Germinal center (tissue), 1 donor: ENCODE measurements at regions not wholly inside any gene's neighbourhood (a gene's known extent, or its start where the extent isn't known, plus 50 kb on each side); places are given as distances from the start of the nearest gene placed in this dataset.

Experiments used
- DNase-seq: peaks from one replicate; pipeline ENCODE4 v3.0.0; 2012; ENCODE audit warnings: mixed read lengths, low spot score

DNA sequence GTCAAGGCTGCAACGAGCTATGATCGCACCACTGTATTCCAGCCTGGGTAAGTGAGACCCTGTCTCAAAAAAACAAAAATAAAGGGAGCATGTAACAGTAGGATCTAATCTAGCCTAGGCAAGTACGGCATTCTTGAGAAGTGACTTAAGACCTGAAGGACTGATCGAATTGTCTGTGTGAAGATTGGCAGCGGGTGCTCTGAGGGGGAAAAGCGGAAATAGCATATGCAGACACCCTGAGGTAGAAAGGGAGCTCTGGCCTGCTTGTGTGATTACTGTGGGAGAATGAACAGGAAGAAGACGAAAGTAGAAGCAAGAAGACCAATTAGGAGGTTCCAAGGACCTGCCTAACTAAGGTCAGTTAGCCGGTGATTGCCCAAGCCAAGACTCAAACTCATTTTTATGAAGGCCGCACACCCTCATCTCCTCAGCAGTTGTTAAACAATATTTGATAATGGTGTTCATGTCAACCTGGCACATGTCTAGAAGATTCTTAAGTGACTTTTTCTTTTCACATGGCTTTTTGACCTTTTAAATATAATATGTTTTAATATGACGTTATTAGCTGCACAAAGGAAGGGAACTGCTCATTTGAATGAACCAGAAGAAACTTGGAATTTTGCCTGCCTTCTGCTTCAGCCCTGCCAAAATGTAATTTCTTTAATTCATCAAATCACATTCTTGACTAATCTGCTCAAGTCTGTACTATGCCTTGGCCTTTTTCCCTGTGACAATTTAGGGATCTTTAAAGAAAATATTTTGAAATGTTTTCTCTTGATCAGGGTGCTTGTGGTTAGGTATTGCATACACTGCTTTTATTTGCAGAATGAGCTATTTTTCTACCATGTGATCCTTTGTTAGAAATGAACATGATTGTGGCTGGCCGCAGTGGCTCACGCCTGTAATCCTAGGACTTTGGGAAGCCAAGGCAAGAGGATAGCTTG lies 289.2 kb upstream of the DMRT1 start:
- DNase-seq, result no peak

GRCh38 chr9:555493-555892 lies 286.0 kb upstream of the DMRT1 start:
- no peak for DNase-seq

- DNase-seq, result no peak
Observed at GRCh38 chr9:556199-556598, 285.3 kb upstream of the DMRT1 start.

GRCh38 chr9:556675-557074 lies 284.8 kb upstream of the DMRT1 start:
- no peak for DNase-seq

DNA sequence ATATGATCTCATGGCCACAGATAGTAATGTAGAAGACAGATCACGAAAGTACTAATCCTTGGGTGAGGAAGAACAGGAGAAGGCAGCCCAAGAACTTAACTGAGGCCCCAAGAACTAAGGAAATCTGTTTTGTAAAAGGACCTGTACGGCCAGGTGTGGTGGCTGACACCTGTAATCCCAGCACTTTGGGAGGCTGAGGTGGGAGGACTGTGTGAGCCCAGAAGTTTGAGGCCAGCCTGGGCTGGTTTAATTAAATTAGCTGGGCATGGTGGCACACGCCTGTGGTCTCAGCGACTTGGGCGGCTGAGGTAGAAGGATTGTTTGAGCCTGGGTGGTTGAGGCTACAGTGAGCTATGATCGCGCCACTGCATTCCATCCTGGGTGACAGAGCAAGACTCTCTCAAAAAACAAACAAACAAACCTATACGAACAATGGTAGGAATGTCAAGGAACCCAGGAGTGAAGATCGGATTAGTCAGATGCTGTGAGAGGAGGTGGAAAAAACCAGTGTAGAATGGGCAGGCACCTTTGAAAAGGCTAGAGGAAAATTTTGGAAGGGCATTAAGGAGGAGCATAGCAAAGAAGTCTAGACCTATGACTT lies 283.8 kb upstream of the DMRT1 start:
- no peak for DNase-seq

DNA sequence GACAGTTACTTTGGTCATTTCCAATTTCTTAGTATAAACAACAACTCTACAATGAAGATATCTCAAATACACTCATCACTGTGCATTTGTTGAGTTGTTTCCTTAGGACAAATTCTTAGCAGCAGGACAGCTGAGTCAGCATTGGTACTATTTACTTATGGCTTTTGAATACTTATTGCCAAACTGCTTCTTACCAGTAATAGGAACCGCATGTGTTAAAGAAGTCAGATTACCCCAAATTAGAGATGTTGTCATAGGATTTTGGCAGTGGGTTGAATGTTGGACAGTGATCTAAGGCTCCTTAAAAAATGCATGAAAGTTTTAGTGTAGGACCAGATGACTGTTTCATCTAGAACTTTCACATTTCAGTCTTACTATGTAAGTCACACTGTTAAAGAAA lies 280.1 kb upstream of the DMRT1 start:
- no peak for DNase-seq

DNA sequence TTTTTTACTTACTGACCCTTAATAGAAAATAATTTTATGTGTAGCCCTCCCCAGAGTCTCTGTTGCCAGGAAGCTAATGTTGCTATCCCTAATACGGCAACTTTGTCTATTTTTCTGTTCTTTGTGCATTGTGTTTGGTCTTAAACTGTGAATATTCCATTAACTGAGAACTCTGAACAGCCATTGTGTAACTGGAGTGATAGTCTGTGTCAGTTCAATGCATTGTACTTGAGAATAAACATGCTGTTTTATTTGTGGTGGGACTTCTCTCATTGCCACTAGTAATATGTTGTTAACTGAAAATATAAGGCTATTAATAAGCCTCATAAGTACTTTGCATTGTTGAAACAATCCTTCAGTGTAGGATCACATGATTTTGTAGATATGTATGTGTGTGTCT lies 278.3 kb upstream of the DMRT1 start:
- no peak for DNase-seq

GRCh38 chr9:565528-565927 lies 276.0 kb upstream of the DMRT1 start:
- peak; percentile 63 for DNase-seq

DNA sequence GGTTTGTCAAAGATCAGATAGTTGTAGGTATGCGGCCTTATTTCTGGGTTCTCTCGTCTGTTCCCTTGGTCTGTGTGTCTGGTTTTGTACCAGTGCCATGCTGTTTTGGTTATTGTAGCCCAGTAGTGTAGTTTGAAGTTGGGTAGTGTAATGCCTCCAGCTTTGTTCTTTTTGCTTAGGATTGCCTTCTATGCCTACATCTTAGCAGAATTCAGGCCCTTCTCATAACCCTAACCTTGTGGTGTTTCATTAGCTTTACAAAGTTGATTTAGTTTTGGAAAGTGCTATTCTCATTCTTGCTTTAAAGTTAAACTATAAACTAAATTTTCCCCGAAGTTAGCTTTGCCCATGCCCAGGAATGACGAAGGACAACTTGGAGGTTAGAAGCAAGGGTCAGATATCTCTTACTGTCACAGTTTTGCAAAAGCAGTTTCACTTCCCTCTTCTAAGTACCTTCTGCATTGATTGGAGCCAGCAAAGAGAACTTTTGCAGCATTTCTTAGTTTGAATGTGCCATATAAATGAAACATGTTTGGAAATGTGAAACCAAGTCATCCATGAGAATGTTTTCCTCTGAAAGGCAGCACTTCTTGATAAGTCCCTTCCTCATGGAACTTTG lies 274.3 kb upstream of the DMRT1 start:
- no peak for DNase-seq

GRCh38 chr9:567747-568305 lies 273.7 kb upstream of the DMRT1 start:
- DNase-seq, result no peak

- no peak for DNase-seq
Observed at GRCh38 chr9:569296-569695, 272.2 kb upstream of the DMRT1 start.

DNA sequence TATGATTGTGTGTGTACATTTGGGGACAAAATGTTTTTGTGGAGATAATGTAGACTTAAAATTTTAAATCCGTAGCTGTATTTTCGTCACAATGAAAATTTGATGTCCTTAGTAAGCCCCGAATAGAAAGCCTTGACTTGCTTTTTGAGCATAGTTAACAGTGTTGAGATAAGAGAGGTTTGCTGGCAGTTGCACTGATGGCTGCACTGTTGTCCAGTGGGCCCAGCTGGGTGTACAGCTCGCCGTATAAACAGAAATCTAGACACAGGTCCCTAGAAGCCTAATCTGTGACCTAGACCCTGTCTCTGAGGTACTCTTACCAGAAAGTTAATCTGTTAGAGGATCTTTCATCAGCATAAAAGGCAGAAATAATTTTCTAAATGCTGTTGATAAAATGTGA lies 271.3 kb upstream of the DMRT1 start:
- no peak for DNase-seq

DNA sequence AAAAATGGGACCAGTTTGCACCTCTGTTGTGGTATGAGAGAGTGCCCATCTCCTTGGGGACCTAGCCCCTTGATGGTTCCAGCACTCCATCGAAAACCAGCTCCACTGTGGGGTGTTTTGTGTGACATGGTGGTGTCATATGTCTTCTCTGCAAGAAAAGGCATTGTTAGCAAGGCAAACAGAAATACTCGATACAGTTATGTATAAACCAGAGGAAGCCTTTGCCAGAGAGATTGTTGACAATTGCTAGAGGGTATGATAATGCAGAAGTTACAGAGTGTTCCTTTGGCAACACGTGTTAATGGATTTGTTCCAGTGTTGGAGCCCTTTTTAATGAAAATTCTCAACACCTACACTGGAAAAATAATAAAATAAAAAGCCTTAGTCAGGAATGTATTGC lies 270.4 kb upstream of the DMRT1 start:
- no peak for DNase-seq

DNA sequence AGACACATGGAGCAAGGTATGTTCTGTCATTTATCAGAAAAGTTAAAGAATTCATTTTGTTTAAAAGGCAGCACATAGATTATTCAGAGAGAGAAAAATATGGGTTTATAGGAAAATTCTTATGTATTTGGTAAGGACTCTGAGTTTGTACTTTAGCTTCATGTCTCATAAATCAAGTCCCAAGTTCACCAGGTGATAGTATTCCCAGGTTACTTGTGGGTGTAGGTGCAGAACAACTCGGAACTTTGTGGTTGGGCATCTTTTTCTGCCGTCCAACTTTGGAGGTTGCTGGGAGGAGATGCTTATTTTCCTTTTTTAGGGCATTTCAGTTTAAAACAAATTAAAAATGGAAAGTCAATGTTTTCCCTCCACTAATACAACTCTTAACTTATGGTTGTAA lies 269.8 kb upstream of the DMRT1 start:
- DNase-seq, result no peak

GRCh38 chr9:573691-574410 lies 267.6 kb upstream of the DMRT1 start:
- no peak for DNase-seq

GRCh38 chr9:575139-575538 lies 266.4 kb upstream of the DMRT1 start:
- DNase-seq, result no peak

DNA sequence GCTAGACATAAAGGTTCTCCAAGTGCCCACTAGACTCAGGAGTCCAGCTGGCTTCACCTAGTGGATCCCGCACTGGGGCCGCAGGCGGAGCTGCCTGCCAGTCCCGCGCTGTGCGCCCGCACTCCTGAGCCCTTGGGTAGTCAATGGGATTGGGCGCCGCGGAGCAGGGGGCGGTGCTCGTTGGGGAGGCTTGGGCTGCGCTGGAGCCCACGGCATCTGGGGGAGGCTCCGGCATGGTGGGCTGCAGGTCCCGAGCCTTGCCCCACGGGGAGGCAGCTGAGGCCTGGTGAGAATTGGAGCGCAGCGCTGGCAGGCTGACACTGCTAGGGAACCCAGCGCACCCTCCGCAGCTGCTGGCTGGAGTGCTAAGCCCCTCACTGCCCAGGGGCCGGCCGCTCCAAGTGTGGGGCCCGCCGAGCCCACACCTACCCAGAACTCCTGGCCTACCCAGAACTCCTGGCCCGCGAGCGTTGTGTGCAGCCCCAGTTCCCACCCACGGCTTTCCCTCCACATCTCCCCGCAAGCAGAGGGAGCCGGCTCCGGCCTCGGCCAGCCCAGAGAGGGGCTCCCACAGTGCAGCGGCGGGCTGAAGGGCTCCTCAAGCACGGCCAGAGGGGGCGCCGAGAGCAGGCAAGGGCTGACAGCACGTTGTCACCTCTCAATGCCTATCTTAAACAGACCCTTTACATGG lies 260.7 kb upstream of the DMRT1 start:
- DNase-seq, result no peak

- no peak for DNase-seq
Observed at GRCh38 chr9:581673-582497, 259.6 kb upstream of the DMRT1 start.

- no peak for DNase-seq
Observed at GRCh38 chr9:582775-583174, 258.7 kb upstream of the DMRT1 start.

DNA sequence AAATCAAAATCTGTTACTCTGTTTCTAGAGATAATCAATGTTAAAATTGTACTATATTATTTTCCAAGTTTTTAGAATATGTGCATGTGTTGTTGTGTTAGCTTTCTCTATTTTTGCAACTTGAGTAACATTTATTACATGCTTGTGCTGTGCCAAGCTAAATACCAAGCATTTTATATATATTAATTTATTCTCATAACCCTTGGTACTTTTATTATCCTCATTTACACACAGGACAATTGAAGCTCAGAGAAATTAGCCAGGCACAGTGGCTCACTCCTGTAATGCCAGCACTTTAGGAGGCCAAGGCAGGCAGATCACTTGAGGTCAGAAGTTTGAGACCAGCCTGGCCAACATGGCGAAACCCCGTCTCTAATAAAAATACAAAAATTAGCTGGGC lies 254.0 kb upstream of the DMRT1 start:
- DNase-seq, result no peak

DNA sequence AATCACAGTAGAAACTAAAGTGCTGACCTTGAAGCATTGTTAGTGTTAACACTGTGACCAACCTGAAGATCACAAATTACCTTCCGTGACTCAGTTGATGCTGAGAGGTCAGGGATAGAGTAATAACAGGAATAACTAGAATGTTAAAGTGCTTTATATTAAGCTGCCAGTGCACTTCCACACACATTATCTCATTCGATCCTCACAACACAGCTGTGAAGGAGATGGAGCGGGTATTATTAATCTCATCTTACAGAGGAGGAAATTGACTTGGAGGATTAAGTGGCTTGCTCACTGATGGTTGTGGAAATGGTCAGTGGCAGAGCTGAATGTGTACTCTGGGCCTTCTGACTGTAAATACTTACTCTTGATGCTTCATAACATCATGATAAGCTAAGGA lies 252.5 kb upstream of the DMRT1 start:
- no peak for DNase-seq
